ENCODE measurements at regions not wholly inside any gene's neighbourhood (a gene's known extent, or its start where the extent isn't known, plus 50 kb on each side); places are given as distances from the start of the nearest gene placed in this dataset.

GRCh38 chr1:81542196-81542595 lies 258.5 kb upstream of the ADGRL2 start (continued):
- TF ChIP-seq ATF3 (IDR thresholded peaks at IDR 0.05; ENCODE audit: insufficient read depth, low read depth, low read length) (no peak), CBX5 (IDR thresholded peaks at IDR 0.05; ENCODE audit: low read depth, low read length) (no peak), HDAC6 (IDR thresholded peaks at IDR 0.05; ENCODE audit: low read depth, low read length) (no peak), JUND (IDR thresholded peaks at IDR 0.05; ENCODE audit: low read length) (no peak), MAFK (IDR thresholded peaks at IDR 0.05; ENCODE audit: low read depth, low read length) (no peak)

All from H1 (cell line).